GM21825 (cell line): ENCODE measurements at regions not wholly inside any gene's neighbourhood (a gene's known extent, or its start where the extent isn't known, plus 50 kb on each side); places are given as distances from the start of the nearest gene placed in this dataset.
"Not testable (repeated sequence)": the region's sequence is repeated elsewhere in the genome, so short reads cannot be mapped to it uniquely, and the experiment has no call there.

Source experiments
- ATAC-seq: cut with Tn5 transposase; IDR thresholded peaks from one replicate; pipeline ENCODE4 v1.9.1; 2021; ENCODE audit warnings: mild to moderate bottlenecking, moderate library complexity; ENCODE audit not compliant: unreplicated experiment

DNA sequence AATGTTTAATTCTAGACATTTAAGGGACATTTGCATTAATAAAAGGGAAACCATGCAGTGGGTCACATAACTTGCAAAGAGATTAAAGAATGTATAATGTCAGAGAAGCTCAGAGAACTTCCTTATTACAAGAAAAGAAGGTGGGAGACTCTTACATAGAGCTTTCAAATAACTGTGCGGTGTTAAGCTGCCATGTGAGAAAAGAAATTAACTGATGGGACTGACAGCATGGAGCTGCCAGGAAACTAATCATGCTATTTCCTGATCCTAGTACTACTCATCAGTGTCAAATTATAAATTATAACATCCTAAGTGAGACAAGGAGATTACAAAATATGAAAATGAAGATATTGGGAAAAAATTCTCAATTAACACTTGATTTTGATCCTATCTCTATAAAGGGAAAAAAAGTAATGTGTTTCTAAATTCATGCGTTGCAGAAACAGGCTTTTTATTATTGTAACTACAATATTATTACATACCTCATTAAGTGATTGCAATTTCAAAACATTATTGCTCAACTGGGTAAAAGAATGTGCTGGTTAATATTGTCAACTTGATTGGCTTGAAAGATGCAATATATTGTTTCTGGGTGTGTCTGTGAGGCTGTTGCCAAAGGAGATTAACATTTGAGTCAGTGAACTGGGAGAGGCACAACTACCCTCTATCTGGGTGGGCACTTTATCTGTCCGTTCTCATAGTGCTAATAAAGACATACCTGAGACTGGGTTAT is 609.5 kb upstream of the NUDT12 start:
- no peak for ATAC-seq

DNA sequence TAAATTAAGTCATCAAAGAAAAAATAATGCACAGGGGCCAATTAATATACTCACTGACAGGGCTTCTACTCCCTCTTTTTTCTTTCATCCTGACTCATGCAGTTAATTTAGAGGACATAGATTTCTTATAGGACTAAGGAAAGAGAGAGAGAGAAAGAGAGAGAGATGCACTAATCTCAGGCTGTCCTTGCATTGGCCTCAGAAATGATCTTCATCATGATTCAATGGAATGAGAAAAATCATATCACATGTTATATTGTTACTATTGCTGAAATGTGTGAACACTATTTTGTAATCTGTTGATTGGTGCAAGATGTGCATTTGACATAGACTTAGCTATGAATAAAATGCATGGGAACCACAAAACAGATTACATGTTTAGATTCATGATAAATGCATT is 608.3 kb upstream of the NUDT12 start:
- ATAC-seq = no peak

DNA sequence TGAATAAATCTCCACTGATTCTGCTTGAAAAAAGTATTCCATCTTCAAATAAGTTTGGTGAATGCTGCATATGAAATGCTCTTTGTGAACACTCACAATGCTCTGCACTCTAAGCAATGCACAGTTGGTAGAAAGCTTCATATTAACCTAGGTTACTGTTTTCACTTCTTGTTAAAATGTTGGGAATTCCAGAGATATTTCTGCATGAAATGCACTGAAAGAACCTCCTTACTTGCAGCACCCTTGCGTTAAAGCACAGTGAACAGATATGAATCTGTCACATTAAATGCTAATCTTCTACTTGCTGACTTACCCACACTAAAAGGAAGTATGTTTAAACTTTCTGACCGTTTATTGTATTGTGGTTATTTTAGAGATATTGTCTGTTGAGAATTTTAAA is 584.1 kb upstream of the NUDT12 start:
- no peak for ATAC-seq

DNA sequence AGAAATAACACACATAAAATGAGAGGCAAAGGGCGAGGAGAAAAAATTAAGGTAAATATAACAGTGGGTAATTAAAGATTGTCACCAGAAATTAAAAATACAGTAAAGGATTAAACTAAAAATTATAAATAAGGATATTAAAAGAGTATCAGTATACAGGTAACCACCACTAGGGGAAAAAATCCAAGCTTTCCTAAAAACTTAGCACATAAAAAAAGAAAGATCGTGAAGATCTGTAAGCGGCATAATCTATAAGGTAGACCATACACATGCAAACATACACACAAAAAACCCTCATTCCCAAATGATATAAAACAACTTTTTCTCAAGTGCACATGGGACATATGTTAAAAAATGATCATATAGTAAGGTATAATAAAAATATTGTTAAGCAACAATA is 577.3 kb upstream of the NUDT12 start:
- ATAC-seq = no peak

DNA sequence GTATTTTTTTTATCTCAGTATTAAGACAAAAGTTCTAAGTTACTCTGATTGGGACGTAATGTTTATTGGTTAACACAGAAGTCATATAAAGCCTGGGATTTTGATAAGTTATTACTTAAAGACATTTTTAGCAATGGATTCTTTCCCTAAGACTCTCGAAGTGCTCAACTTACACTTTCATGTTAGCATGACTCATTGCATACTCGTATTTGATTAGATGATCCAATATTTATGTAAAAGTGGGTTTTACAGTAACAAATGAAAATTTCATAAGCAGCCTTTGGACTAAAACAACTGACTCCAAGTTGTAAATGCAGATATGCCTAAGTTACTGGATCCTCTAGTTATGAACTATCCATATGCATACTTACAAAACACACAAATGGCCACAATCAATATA is 567.7 kb upstream of the NUDT12 start:
- no peak for ATAC-seq

DNA sequence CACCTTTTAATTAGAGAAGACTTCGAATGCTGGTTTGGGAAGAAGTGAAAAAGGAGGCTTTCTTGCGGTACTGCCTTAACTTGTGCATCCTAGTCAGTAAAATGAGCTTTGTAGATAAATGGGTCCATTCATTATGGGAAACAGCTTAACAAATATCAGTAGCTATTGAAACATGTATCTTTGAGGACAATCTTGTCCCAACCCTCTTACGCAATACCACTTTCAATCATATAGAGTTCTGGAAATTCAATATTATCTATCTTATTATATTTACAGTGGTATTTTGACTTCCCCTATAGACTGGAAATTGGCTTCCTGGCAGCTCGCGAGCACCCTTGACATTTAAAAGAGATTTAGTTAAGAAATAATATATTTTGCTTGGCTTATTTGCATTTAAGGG is 565.8 kb upstream of the NUDT12 start:
- no peak for ATAC-seq

DNA sequence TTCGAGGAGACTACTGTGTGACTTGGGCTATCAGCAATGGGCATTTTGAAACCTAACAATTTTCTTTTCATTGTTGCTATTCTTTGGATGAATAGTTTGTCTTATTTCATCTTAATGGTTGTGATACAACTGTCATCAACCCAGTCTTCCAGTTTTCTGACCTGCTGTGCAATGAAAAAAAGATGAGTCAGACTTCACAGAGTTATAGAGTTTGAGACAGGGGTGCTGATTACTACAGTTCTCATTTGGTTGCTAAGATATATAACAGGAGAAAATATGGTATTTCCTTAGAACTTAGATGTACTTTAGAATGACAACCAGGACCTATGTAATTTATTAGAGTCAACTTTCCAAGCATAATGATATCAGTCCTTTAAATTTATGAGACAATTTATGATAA is 564.4 kb upstream of the NUDT12 start:
- ATAC-seq = no peak

DNA sequence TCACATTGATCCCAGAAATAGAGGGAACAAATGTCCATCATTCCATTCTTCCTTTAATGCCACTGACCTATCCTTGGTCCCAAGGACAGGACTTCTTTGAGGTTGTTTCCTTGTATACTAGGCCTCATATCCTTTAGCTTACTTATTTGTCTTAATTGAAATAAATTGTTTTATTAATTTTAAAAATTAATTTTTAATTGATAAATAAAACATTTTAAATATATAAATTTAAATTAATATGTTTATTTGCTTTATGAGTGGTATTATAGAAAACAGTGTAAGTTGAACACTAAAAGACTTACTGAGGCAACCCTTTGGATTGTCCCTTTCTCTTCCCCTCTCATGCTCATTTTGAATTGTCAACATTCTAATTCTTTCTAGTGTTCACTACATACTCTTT is 556.9 kb upstream of the NUDT12 start:
- ATAC-seq = no peak

DNA sequence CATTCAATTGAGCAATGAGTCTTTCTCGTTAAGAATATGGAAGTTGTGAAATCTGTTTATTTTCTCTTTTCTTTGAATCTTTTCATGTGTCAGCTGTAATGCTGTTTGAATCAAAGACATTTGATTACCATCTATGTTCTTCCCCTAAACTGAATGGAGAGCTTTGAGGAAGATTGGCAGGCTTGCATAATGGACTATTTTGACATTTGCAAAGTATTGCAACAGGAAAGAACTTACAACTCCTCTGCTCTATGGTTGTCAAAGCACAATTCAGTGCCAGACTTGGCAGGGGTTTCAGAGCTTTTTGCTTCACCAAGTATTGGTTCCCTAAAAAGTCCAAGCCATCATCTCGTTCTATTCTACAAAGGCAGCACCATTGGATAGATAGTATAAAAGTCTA is 549.0 kb upstream of the NUDT12 start:
- ATAC-seq = no peak

DNA sequence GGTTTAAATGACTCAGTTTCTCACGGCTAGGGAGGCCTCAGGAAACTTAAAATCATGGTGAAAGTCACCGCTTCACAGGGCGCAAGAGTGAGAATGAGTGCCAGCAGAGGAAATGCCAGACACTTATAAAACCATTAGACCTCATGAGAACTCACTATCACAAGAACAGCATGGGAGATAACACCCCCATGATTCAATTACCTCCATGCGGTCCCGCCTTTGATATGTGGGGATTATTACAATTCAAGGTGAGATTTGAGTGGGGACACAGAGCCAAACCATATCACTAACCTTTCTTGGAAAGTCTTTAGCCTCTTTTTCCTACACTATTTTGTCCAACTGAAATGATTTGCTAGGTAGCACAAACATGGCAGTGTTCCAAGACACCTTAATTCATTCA is 533.9 kb upstream of the NUDT12 start:
- no peak for ATAC-seq

DNA sequence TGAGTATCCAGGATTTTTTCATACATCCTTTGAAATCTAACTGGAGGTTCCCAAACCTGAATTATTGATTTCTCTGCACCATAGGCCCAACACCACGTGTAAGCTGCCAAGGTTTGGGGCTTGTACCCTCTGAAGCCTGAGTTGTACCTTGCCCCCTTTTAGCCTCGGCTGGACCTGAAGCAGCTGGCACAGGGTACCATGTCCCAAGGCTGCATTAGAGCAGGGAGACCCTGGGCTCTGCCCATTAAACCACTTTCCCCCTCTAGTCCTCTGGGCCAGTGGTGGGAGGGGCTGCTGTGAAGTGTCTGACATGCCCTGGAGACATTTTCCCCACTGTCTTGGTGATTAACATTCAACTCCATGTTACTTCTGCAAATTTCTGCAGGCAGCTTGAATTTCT is 532.9 kb upstream of the NUDT12 start:
- no peak for ATAC-seq

DNA sequence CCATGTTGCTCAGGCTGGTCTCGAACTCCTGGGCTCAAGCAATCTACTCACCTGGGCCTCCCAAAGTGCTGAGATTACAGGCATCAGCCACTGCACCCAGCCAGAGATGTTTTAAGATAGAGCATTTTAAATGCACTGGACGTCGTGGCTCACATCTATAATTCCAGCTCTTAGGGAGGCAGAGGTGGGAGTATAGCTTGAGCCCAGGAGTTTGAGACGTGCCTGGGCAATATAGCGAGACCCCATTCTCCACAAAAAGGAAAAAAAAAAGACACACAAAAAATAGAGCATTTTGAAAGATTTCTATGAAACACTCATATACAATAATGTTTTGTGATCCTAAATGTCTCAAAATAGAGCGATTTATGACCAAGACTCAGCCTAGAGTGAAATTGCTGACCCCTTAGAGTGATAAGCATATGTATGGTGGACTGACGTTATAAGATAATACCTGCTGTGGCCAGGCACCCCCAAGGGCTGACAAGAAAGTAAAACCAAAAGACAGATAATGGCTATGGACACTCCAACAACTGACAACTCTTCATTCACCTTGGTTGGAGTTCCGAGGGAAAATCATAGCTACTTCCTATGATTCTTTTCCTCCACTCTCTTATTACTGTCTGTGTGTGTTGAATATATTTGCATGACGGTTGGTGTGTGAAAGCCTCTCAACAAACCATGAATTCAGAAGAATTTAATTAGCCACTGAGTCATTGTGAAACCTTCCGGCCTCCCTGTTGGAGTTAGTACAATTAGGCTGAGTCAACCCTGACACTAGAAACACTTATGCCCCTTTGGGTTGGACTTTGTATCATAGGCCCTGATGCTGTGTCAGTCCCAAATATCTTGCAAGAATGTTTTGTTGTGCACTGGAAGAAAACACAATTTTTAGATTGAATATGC is 526.5 kb upstream of the NUDT12 start:
- ATAC-seq = no peak

DNA sequence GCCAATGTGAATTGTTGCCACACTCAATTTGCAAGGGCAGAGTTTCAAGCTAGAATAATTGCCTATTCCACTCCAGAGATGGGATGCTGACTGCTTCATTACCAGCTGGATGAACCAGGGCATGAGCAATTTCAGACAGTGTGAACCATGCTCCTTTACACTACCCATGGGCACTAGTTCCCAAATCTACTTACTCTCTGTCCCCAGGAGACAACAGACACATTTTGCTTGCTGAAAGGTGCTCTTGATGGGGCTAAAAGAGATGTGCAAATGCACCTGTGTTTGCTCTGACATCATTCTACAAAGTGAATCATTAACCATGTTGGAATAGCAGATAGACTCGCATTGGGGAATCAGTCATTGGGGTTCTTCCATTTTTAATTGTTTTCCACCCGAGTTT is 522.3 kb upstream of the NUDT12 start:
- no peak for ATAC-seq

DNA sequence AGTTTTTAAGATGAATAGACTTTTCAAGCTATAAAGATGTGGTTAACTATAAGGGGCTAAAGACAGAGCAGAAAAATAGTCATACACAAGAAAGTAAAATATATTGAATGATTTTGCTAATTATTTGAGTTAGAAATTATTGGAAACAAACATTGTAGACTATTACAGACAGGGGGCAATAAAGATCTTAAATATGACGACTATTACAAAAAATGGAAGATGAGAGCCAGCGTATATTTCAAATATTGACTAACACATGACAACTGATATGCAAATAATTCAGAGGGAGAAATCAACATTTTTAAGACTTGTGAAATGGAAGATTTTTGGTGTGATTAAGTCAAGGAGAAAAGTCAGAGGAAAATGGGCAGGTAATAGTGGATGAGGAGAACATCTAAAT is 520.2 kb upstream of the NUDT12 start:
- ATAC-seq = no peak

DNA sequence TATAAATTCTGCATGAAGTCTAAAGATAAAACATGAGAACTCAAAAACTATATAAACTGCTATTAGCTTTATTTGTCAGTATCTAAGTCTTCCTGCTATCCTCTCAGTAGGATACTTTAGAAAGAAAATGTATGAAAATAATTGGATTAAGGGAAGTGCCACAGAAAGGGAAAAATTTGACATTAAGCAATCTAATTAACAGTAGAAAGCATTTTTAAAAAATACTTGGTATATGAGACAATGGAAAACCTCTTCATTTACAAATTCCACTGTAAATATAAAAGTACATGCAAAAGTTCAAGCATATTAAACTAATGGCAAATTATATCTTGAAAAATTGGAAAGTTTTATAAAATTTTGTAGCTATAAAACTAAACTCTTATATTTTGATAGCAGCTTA is 518.6 kb upstream of the NUDT12 start:
- no peak for ATAC-seq

DNA sequence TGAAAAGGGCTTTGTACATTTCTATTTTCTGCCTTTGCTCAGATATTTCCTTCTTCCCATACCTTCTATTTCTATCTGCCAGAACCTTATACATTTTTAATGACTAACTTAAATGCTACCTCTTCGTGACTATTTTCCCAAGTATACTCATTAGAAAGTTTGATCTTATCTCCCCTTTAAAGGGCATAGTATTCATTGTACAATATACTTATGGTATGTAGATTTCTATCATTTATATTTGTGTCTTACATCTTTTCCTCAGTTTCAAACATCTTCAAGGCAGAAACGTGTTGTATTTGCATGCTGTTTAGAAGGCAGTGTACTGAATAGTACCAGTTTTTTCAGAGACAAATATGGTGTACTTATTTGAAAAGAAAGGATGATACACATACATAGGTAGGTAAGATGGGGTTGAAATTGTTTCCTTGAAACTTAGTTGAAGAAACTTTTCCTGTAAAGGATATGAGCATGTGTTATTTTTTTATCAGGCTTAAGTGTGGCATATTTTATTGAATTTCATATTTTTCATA is 518.1 kb upstream of the NUDT12 start:
- no peak for ATAC-seq

DNA sequence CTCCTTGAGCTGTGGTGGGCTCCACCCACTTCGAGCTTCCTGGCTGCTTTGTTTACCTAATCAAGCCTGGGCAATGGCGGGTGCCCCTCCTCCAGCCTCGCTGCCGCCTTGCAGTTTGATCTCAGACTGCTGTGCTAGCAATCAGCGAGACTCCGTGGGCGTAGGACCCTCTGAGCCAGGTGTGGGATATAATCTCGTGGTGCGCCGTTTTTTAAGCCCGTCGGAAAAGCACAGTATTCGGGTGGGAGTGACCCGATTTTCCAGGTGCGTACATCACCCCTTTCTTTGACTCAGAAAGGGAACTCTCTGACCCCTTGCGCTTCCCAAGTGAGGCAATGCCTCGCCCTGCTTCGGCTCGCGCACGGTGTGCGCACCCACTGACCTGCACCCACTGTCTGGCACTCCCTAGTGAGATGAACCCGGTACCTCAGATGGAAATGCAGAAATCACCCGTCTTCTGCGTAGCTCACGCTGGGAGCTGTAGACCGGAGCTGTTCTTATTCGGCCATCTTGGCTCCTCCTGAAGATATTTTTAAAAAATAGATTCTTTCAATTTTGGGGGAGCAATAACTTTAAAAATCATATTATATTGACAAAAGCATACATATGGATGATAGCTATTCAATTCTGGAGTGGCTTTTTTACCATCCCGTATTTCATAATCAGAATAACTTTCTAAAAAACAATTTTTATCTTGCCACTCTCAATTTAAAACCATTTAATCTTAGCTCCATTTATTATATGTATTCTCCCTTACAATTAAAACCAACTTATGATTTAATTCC is 517.5 kb upstream of the NUDT12 start:
- not testable (repeated sequence) for ATAC-seq

DNA sequence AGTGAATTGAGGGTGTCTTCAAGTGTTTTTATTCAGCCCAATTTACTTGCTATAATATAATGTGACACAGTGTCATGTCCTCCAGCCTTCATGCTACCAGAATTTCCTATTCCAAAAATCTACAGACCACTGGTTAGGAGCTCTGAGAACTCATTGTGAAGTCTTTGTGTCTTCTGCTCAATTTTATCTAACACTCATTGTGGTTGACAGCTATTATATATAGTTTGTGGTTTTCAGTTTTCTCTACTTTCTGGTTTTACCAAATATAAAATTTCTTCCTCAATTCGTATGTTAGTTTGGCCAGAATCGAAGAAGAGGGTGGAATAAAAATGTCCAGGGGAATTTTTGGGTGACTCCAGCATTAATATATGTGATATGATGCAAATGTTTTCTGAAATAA is 509.3 kb upstream of the NUDT12 start:
- ATAC-seq = no peak

DNA sequence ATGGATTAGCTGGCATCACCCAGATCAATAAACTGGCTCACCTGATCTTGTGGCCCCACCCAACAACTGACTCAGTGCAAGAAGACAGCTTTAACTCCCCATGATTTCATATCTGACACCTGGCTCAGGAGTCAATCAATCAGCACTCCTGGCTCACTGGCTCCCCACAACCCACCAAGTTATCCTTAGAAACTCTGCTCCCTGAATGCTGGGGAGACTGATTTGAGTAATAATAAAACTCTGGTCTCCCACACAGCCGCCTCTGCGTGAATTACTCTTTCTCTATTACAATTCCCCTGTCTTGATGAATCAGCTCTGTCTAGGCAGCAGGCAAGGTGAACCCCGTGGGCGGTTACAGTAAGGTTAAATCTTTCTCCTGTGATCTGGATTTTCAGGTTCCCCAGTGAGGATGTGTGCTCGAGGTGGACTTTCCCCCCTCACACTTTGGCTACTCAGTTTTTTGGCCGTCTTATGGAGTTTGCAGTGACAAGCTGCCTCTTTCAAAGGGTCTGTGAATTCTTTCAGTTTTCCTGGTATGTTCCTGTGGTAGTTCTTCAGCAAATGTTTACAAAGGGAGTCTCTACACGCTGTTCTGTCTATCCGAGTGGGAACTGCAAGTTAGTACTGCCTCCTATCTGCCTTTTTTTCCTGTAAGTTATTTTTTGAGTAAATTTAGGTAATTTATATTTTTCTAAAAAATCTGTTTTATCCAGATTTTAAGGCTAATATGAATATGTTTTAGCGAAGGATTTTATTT is 500.2 kb upstream of the NUDT12 start:
- ATAC-seq = no peak

DNA sequence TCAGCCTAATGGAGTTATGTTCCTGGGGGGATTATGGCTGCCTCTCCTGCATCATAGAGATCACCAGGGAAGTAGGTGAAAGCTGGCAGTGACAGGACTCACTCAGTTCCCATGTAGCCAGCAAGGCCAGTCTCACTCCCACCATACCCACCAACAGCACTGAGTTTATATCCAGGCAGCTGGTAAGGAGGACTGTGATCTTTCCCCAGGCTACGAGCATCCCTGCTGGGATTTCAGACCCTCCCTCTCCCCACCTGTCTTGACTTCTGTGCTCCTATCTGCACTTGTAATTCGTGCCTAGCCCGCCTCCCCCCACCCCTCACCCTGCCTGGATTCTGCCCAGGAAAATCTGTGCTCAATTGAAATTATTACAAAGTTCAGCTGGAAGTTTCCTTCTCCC is 499.1 kb upstream of the NUDT12 start:
- ATAC-seq = no peak

DNA sequence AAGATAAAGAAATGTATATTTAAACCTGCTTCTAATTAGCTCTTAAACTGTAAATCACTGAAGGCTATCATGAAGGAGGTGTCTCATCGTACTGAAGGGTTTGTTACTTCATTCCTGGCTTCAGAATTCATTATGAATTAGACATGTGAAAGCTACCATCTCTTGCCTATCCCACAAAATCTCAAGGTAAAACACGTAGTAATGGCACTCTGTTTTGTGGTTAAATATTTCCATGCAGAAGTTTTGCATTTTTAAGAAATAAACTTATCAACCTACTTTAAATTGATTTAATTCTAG is 490.7 kb upstream of the NUDT12 start:
- ATAC-seq = no peak
